OCI-LY3 (cell line): ENCODE measurements at regions not wholly inside any gene's neighbourhood (a gene's known extent, or its start where the extent isn't known, plus 50 kb on each side); places are given as distances from the start of the nearest gene placed in this dataset.

Source experiments
- H2AFZ ChIP-seq: fragments of 200-600, 300-600 bp; shearing (Covaris generic); 2 replicates; pipeline ENCODE4 v1.6.0; 2014; ENCODE audit warnings: antibody characterized with exemption, low read depth, low read length
- H3K27ac ChIP-seq: fragments of 200-600, 300-600 bp; sonication (generic); 2 replicates; pipeline ENCODE4 v1.5.1; 2014; ENCODE audit warnings: mild to moderate bottlenecking, low read length, moderate library complexity, mixed read lengths
- H3K27me3 ChIP-seq: fragments of 200-600, 300-600 bp; sonication (generic); 2 replicates; pipeline ENCODE4 v1.6.1; 2014; ENCODE audit warnings: low read depth, low read length, mixed read lengths
- H3K36me3 ChIP-seq: fragments of 200-600, 300-600 bp; sonication (generic); replicated peaks from 2 replicates; pipeline ENCODE3; 2014; ENCODE audit warnings: low read depth, low read length, mixed read lengths
- H3K4me1 ChIP-seq: fragments of 300-600, 200-600 bp; sonication (generic); 2 replicates; pipeline ENCODE4 v1.6.1; 2014; ENCODE audit warnings: low read length, mixed read lengths
- H3K4me2 ChIP-seq: fragments of 200-600, 300-600 bp; sonication (generic); 2 replicates; pipeline ENCODE4 v1.6.1; 2014; ENCODE audit warnings: low read length, mixed read lengths
- H3K4me3 ChIP-seq: fragments of 300-600, 200-600 bp; sonication (generic); 2 replicates; pipeline ENCODE4 v1.5.1; 2014; ENCODE audit warnings: antibody characterized with exemption, mild to moderate bottlenecking, low read length, moderate library complexity
- H3K79me2 ChIP-seq: fragments of 300-600, 200-600 bp; shearing (Covaris generic); 2 replicates; pipeline ENCODE4 v1.6.1; 2014; ENCODE audit warnings: mild to moderate bottlenecking, low read length, mixed read lengths
- H3K9ac ChIP-seq: fragments of 300-600, 200-600 bp; shearing (Covaris generic); 2 replicates; pipeline ENCODE4 v1.6.0; 2014; ENCODE audit warnings: mild to moderate bottlenecking, low read length, moderate library complexity
- H3K9me3 ChIP-seq: fragments of 200-600, 300-600 bp; shearing (Covaris generic); 2 replicates; pipeline ENCODE4 v1.6.1; 2014; ENCODE audit warnings: low read length, mixed read lengths; ENCODE audit not compliant: insufficient read depth
- H4K20me1 ChIP-seq: fragments of 200-600, 300-600 bp; sonication (generic); 2 replicates; pipeline ENCODE4 v1.6.1; 2016; ENCODE audit warnings: low read length, mixed read lengths; ENCODE audit not compliant: insufficient read depth
- EZH2phosphoT487 ChIP-seq: fragments of 200-600 bp; shearing (Covaris generic); IDR thresholded peaks from 2 replicates; pipeline ENCODE4 v1.6.1; 2018; ENCODE audit warnings: antibody characterized with exemption, mixed run types, low read depth
- TF ChIP-seq, protein P1 (sequence below): fragments of 200-600, 300-600 bp; sonication (generic); IDR thresholded peaks from 2 replicates; pipeline ENCODE4 v1.5.1; 2014; ENCODE audit warnings: antibody characterized with exemption, low read length, low read depth

DNA sequence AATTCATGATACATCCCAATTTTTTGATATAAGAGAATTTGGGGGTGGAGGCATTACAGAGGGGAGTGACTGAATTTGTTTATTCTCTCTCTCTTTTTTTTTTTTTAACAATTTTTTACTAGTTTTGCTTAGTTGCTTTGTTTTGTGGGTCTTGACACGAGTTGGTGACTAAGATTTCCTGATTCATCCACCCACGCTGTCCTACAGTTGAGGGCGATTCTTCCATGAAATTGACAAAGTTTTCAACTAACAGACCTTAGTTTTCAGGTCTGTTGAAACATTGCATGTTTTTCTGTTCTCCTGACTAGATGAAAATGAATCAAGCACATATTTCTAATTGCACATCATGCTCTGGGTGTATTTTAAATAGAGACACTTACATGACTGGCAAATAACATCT is 613.8 kb downstream of the TFAP2B start:
- H3K9me3 ChIP-seq, result no peaks in the 10 kb centered on the region
- no peaks in the 10 kb centered on the region for H3K27me3 ChIP-seq
- H2AFZ ChIP-seq, result no peak overlapping the region
- no peak overlapping the region for H3K4me3 ChIP-seq
- H3K36me3 ChIP-seq, result no peaks in the 10 kb centered on the region
- H3K4me2 ChIP-seq, result no peak overlapping the region
- H3K9ac ChIP-seq, result no peak overlapping the region
- H3K27ac ChIP-seq, result no peak overlapping the region
- TF ChIP-seq, protein P1, sequence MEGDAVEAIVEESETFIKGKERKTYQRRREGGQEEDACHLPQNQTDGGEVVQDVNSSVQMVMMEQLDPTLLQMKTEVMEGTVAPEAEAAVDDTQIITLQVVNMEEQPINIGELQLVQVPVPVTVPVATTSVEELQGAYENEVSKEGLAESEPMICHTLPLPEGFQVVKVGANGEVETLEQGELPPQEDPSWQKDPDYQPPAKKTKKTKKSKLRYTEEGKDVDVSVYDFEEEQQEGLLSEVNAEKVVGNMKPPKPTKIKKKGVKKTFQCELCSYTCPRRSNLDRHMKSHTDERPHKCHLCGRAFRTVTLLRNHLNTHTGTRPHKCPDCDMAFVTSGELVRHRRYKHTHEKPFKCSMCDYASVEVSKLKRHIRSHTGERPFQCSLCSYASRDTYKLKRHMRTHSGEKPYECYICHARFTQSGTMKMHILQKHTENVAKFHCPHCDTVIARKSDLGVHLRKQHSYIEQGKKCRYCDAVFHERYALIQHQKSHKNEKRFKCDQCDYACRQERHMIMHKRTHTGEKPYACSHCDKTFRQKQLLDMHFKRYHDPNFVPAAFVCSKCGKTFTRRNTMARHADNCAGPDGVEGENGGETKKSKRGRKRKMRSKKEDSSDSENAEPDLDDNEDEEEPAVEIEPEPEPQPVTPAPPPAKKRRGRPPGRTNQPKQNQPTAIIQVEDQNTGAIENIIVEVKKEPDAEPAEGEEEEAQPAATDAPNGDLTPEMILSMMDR, result no peak
- no peak for TF ChIP-seq EZH2phosphoT487
- no peaks in the 10 kb centered on the region for H4K20me1 ChIP-seq
- H3K79me2 ChIP-seq, result no peaks in the 10 kb centered on the region
- H3K4me1 ChIP-seq, result no peaks in the 10 kb centered on the region

DNA sequence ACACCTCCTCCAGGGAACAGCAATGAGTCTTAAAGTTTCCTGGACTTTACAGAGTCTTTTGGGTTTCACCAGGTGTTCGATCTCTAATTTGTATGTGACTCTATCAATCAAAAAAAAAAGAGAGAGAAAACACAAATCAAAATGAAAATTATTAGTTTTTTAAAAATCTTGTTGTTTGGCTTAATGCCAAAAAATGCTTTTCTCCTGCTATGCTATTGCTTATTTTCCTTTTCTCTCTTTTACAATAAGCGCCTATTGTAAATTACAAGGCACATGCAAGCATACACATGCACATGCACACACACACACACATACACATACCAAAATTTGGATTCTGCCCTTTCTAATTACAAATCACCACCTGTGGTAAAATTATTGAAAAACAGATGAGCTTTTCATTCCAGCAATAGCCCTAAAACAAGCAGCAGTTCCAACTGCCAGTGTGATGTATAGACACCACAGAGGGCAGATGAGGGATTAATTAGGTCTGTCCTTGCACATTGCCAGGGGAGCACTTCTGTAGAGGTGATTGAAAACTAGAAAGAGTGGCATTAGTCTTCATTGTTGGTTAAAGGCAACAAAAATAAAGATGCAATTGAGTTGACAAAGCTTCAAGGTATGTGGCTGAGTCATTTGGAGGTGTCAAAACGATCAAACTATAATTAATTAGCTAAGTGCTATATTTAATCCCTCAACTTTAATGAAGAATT is 631.7 kb downstream of the TFAP2B start:
- no peaks in the 10 kb centered on the region for H3K27me3 ChIP-seq
- no peak overlapping the region for H3K27ac ChIP-seq
- H3K4me2 ChIP-seq, result no peak overlapping the region

DNA sequence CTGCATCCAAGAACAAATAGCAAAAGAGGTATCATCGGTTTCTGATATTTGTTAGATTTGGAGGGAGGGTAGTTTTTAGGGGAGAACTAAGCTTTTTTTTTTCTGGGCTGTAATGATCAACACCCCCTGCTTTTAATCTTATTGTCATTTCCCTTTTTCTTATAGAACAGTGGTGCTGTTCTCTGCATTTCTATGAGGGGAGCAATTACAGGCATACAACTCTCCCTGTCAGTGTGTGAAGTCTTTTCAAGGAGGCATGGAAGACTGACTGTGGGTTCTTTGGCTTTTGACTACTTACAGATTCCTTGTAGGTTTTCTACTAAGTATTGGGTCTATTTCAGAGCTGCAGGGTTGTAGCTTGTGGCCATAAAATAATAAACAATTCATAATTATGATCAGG is 632.3 kb downstream of the TFAP2B start:
- Histone ChIP-seq H3K9ac (no peak overlapping the region), H4K20me1 (no peaks in the 10 kb centered on the region), H3K27ac (no peak overlapping the region), H3K36me3 (no peaks in the 10 kb centered on the region), H3K79me2 (no peaks in the 10 kb centered on the region), H3K4me2 (no peak overlapping the region), H3K9me3 (no peaks in the 10 kb centered on the region), H3K4me1 (no peaks in the 10 kb centered on the region), H3K27me3 (no peaks in the 10 kb centered on the region), H3K4me3 (no peak overlapping the region), H2AFZ (no peak overlapping the region)
- TF ChIP-seq, protein P1, result no peak
- no peak for TF ChIP-seq EZH2phosphoT487

More for the DNA sequence above, 631.7 kb downstream of the TFAP2B start:
- TF ChIP-seq EZH2phosphoT487, result no peak
- TF ChIP-seq, protein P1, result no peak
- no peaks in the 10 kb centered on the region for H3K9me3 ChIP-seq
- H3K4me3 ChIP-seq, result no peak overlapping the region
- no peak overlapping the region for H3K9ac ChIP-seq
- no peaks in the 10 kb centered on the region for H3K79me2 ChIP-seq
- no peaks in the 10 kb centered on the region for H3K36me3 ChIP-seq
- H2AFZ ChIP-seq, result no peak overlapping the region
- no peaks in the 10 kb centered on the region for H3K4me1 ChIP-seq
- H4K20me1 ChIP-seq, result no peaks in the 10 kb centered on the region

DNA sequence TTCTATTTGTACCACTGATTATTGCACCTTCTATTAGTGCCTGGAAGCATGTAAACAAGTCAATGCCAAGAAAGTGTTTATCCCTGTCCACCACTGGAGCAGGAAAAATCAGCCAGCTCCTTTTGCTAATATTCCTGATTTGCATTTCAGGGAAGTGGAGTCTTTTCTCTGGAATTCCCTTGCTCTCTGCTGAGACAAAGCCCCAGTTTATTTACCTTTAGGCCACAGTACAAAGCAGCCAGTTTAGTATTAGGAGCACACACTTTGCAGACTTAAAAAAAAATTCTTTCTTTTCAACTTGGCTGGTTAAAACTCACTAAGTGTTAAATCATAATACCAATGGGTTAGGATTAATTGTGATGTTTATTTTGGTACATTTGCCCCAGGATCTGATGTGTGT is 631.1 kb downstream of the PKHD1 start:
- H3K9me3 ChIP-seq, result no peaks in the 10 kb centered on the region
- H3K9ac ChIP-seq, result no peak overlapping the region
- H3K27ac ChIP-seq, result no peak overlapping the region
- no peaks in the 10 kb centered on the region for H3K36me3 ChIP-seq
- H2AFZ ChIP-seq, result no peak overlapping the region
- no peak overlapping the region for H3K4me2 ChIP-seq
- H4K20me1 ChIP-seq, result no peaks in the 10 kb centered on the region
- no peaks in the 10 kb centered on the region for H3K79me2 ChIP-seq
- peaks cover 10% of the 10 kb centered on the region for H3K4me1 ChIP-seq
- H3K4me3 ChIP-seq, result no peak overlapping the region
- no peaks in the 10 kb centered on the region for H3K27me3 ChIP-seq
- TF ChIP-seq, protein P1, result no peak
- no peak for TF ChIP-seq EZH2phosphoT487
